ENCODE measurements at regions not wholly inside any gene's neighbourhood (a gene's known extent, or its start where the extent isn't known, plus 50 kb on each side); places are given as distances from the start of the nearest gene placed in this dataset.
"Not testable (repeated sequence)": the region's sequence is repeated elsewhere in the genome, so short reads cannot be mapped to it uniquely, and the experiment has no call there.

GRCh38 chr12:125776212-125776611 lies 711.0 kb downstream of the AACS start:
- DNase-seq (ENCODE audit: low read depth) = no peak

- no peak for DNase-seq (ENCODE audit: low read depth)
Measured at GRCh38 chr12:125786143-125786542, 720.9 kb downstream of the AACS start.

DNA sequence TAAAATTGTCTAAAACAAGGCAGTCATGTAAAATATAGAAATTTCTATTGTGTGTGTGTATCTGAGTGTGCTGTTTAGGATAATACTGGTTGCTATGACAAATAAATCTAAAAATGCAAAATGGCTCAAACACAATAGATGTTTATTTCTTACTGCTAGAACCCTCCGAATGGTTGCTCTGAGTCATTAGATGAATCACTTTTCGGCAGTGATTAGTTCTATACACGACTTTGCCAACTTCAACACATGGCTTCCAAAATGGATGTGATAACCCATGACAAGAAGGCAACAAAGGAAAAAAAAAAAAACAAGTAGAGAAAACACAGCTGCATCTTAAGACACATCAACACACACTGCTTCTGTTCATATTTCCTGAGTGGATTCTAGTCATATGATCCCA lies 729.2 kb downstream of the AACS start:
- DNase-seq (ENCODE audit: low read depth) = no peak

- DNase-seq (ENCODE audit: low read depth) = no peak
Measured at GRCh38 chr12:125797421-125798175, 732.4 kb downstream of the AACS start.

- no peak for DNase-seq (ENCODE audit: low read depth)
Measured at GRCh38 chr12:125804660-125805059, 739.4 kb downstream of the AACS start.

DNA sequence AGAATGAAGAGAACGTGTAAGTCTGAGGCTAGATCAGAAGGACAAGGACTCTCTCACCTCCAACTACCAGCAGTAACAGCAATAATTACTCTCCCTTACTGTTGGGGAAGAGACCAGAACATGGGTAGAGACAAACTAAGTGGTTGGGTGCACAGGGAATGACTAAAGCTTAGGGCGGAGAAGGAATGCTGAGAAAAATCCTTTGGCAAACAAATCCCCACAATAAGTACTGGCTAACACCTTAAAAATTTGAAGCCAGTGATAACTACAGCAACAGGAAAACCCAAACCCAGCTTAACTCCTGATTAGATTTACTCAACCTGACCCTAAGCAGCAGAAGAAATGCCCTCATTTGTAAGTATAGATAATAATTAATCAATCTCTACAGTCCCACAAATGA lies 759.0 kb downstream of the AACS start:
- DNase-seq (ENCODE audit: low read depth) = no peak

DNA sequence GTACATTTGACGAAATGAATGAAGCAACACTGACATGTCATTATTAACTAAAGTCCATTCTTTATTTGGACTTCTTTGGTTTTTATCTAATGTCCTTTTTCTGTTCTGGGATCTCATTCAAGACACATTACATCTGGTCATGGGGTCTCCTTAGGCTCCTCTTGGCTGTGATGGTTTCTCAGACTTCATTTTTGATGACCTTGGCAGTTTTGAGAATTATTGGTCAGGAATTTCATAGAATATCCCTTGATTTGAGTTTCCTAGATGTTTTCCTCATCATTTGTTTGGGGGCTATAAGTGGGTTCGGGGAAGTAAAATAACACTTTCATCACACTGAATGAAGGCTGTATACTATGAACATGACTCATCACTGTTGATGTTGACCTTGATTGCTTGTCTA lies 770.6 kb downstream of the AACS start:
- DNase-seq (ENCODE audit: low read depth) = no peak

DNA sequence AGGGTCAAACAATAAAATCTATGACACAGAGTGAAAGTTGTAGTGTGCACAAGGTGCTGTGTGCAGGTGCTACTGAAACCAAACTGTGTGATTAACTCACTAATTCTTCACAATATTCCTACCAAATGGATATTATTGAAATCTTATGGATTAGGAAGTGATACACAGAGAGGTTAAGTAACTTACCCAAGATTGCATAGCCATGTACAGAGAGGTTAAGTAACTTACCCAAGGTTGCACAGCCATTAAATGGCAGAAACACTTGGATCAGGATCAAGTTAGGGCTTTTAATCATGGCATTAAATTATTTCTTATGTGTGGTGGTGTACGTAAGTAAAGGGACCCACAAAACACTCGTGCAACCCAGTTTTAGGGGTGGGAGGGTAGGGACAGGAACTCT lies 771.4 kb downstream of the AACS start:
- no peak for DNase-seq (ENCODE audit: low read depth)

DNA sequence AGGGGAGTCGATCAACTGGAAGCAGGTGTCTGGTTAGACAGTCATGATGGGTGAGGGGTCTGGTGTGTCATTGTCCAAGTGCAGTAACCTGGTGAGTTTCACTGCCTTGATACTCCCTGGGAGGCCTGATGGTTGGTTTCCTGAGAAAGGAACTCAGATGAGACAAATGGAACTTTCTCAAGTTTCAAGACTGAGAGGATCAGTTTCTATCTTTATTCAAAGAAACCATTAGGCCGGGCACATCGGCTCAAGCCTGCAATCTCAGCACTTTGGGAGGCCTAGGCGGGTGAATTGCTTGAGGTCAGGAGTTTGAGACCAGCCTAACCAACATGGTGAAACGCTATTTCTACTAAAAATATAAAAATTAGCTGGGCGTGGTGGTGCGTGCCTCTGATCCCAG lies 776.1 kb downstream of the AACS start:
- DNase-seq (ENCODE audit: low read depth) = no peak

DNA sequence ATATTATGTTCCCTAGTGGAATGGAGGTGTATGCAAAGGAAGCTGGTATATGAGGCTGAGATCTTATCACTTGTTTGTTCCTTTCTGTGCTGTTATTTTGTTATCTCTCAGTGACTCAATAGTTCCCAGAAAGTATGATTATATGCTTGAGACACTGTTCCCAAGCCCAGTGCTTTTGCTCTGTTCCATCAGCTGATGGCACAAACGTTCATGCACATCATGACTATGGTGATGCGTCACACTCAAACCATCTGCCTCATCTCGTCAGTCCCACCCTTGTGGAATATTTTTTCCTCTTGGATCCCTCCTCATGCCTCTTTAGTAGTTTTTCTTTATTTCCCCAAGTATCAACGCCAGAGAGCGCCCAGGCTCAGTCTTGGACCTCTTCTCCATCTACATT lies 786.9 kb downstream of the AACS start:
- no peak for DNase-seq (ENCODE audit: low read depth)

DNA sequence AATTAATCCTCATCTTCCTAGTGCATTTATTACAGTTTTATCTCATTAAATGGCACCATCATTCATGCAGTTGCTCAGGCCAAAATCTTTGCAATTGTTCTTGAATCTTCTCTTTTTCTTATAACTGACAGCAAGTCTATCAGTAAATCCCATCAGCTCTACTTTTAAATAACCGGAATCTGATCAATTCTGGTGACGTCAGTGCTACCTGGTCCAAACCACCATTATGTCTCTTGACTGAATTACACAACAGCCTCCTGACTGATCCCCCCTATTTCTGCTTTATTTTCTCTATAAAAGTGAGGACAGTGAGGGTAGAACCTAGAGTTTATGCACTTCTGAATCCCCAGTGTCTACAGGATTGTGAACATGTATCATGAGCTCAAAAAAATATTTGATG lies 787.4 kb downstream of the AACS start:
- no peak for DNase-seq (ENCODE audit: low read depth)

DNA sequence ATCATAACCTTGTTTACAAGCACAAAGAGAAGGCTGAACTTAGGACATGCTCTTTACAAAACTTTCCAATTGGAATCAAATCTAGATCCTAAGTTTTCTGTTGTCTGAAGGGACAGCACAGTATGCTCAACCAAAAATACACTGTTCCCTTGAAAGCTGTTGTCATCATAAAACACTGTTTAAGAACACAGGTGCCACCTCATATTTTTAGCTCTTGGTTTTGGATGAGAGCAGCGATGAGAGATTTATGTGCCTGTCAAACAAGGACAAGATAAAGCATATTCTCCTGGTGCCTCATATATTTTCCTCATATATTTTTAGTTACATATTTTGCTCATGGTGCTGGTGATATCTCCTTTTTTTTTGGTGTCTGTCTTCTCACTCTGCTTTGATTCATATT lies 788.4 kb downstream of the AACS start:
- no peak for DNase-seq (ENCODE audit: low read depth)

DNA sequence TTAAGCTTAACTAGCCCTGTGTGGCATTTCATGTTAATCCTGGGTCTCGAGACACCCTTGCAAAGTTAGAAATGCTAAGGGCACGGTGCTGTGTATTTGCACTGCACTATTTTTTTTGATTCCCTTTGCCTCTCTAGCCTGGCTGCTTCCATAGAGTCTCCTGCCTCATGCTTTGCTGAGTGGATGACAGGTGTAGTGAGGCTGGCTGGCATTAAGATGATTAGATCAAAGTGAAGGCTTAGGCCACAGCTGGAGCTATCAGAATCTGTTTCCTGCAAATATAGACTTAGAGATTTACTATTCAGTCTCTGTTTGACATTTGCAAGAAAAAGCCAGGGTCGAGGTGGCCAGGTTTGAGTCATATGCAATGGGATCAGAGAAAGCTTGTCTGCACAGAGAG lies 791.1 kb downstream of the AACS start:
- no peak for DNase-seq (ENCODE audit: low read depth)

- no peak for DNase-seq (ENCODE audit: low read depth)
Measured at GRCh38 chr12:125856896-125857295, 791.7 kb downstream of the AACS start.

GRCh38 chr12:125860672-125861288 lies 795.5 kb downstream of the AACS start:
- no peak for DNase-seq (ENCODE audit: low read depth)

DNA sequence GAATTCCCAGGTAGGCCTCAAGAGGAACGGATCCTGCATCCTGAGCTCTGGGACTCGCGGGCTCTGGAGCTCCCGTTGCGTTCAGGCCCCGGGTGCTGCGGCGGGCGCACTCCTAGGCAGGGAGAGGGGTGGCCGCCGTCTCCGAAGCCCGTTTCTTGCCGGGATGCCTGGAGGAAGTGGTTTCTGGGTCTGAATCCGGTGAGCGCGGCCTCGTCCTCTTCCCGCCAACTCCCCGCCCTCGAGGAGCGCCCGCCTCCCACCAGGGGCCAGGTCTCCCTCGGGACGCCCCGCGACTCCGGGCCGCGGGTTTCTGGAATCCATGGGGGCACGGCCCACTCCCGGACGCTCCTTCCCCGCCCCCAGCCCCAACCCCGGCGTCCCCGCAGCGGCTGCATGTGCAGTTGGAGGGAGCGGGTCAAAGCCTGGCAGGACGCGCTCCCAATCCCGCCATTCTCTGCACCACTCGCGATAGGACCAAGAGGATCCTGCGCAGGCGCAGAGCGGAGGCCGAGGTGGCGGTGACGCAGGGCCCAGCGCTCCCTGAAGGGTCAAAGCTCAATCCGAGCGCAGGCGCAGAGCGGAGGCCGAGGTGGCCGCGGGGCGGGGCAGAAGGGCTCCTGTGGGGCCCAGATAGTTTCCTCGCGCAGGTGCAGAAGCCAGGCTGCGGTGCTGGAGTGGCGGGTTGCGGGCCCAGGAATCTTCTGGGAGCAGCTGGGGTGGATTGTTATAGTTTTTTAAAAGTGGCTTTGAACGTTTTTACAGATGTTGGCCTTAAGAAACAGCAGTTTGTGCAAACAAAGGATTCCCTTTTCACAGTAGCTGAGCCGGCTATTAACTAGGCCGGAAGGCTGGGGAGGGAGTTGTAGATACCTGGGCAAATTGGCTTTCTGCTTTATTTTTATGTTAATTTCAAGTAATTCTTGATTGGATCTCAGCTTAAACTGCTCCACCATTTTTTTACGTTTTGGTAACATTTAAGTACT lies 796.4 kb downstream of the AACS start:
- DNase-seq (ENCODE audit: low read depth) = no peak

- not testable (repeated sequence) for DNase-seq (ENCODE audit: low read depth)
Measured at GRCh38 chr12:125865236-125865635, 800.0 kb downstream of the AACS start.

DNA sequence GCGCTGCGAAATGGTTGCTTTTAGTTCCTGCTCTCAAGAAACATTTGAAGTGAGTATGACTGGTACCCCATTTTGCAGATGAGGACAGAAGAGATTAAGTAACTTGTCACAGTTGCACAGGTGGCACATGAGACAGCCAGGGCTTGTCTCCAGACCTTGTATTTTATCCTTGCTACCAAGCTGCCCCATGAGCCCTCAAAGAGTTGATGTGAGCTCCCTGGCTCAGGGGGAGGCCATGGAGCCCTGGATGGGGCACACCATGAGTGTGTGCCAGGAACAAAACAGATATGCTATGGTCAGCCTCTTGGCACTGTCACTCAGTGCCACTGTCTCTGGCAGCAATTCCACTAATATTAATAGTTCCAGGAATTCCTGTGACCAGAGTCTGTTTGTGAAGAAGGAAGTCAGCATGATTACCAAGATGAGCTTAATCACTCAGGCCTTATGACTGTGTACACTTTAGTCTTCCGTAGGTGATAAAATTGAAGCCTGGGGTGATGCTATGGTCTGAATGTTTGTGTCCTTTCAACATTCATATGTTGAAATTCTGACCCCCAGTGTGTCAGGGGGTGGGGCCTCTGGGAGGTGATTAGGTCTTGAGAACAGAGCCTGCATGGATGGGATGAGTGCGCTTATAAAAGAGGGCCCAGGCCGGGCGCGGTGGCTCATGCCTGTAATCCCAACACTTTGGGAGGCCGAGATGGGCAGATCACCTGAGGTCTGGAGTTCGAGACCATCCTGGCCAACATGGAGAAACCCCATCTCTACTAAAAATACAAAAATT lies 806.8 kb downstream of the AACS start:
- no peak for DNase-seq (ENCODE audit: low read depth)

DNA sequence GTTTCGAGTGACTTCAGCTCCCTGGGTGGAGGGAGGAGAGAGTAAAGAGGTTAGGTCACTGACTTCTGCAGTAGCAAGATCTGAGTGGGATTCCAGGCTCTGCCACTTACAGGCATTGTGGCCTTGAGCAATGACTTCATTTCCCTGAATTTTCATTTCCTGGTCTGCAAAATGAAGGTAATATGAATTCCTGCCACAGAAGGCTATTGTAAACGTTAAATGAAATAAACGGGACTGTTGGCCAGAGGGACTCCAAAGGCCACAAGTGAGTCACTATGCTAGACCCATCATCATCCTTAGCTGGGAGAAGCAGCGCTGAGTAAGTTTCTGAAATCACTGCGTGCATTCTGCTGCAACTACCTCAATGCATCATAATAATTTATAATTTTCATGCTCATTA lies 807.8 kb downstream of the AACS start:
- no peak for DNase-seq (ENCODE audit: low read depth)

DNA sequence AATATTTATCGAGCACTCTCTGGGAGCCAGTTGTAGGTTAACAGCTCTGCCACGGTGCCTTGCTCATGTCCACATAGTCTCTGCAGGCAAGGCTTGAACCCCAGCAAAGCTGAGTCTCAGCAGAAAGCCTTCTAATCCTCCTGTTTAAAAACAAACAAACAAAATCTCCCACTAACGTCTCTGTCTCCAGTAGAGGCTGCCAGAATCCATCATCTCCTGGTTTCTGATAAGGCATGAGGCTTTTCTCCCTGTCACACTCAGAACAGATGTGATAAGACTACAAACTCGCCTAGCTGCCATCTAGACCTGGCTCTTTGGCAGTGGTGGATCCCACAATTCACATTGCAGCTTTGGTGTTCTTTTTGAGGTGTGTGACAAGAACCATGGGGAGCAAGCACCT lies 813.2 kb downstream of the AACS start:
- DNase-seq (ENCODE audit: low read depth) = no peak

- DNase-seq (ENCODE audit: low read depth) = no peak
Measured at GRCh38 chr12:125882141-125882540, 816.9 kb downstream of the AACS start.

DNA sequence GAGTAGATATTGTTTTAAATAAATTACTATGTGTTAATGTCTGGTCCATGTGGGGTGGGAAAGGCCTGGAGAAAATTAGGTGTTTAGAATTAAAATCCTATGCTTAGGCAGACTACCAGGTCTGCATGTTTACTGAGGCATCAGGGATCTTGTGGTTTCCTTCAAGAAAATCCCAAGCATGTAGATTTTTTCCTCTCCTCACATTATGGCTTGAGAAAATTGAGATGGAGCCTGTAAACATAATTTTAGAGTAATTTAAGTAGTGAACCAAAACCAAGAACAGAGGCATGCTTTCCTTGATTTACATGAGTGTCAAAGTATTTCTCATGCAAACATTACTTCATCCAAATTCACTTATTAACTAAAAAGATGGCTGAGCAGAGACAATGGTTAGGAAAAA lies 823.7 kb downstream of the AACS start:
- no peak for DNase-seq (ENCODE audit: low read depth)

All from stimulated activated CD8-positive, alpha-beta memory T cell treated with anti-CD3 and anti-CD28 coated beads, Interleukin-15, amount 100 ng/mL, for 1 hour (primary cell).